Activated T-cell treated with anti-CD3 and anti-CD28 coated beads, Interleukin-2, amount 50 U/mL, for 72 hours (primary cell): ENCODE measurements at regions not wholly inside any gene's neighbourhood (a gene's known extent, or its start where the extent isn't known, plus 50 kb on each side); places are given as distances from the start of the nearest gene placed in this dataset.
"Not testable (repeated sequence)": the region's sequence is repeated elsewhere in the genome, so short reads cannot be mapped to it uniquely, and the experiment has no call there.

Source experiments
- ATAC-seq, 2 donors: fragments of 150-1000 bp; cut with Tn5 transposase; replicated peaks in 1 of 2; 2 replicates each; pipeline ENCODE4 v1.10.0; 2021; ENCODE audit warnings: moderate library complexity in 2 of 2, mild to moderate bottlenecking in 1 of 2
- DNase-seq, 2 donors: peaks; one replicate each; pipeline ENCODE4 v3.0.0; 2021 to 2022; ENCODE audit warnings: mixed read lengths in 1 of 2
- H3K27ac Mint-ChIP-seq: one replicate; pipeline ENCODE4 v1.8.0; 2022; ENCODE audit warnings: mild to moderate bottlenecking, moderate library complexity, mixed read lengths
- H3K27me3 Mint-ChIP-seq: one replicate; pipeline ENCODE4 v1.8.0; 2022; ENCODE audit warnings: low read depth, mixed read lengths
- H3K36me3 Mint-ChIP-seq, 2 donors: one replicate each; pipeline ENCODE4 v1.8.0; 2022; ENCODE audit warnings: mixed read lengths in 2 of 2, mild to moderate bottlenecking in 1 of 2; ENCODE audit not compliant: insufficient read depth in 2 of 2
- H3K4me1 Mint-ChIP-seq: one replicate; pipeline ENCODE4 v1.8.0; 2022; ENCODE audit warnings: low read depth, mixed read lengths
- H3K4me3 Mint-ChIP-seq, 2 donors: one replicate each; pipeline ENCODE4 v1.8.0; 2022; ENCODE audit warnings: mild to moderate bottlenecking in 2 of 2, mixed read lengths in 2 of 2, moderate library complexity in 2 of 2
- H3K9me3 Mint-ChIP-seq, 2 donors: one replicate each; pipeline ENCODE4 v1.8.0; 2022; ENCODE audit warnings: mixed read lengths in 2 of 2

DNA sequence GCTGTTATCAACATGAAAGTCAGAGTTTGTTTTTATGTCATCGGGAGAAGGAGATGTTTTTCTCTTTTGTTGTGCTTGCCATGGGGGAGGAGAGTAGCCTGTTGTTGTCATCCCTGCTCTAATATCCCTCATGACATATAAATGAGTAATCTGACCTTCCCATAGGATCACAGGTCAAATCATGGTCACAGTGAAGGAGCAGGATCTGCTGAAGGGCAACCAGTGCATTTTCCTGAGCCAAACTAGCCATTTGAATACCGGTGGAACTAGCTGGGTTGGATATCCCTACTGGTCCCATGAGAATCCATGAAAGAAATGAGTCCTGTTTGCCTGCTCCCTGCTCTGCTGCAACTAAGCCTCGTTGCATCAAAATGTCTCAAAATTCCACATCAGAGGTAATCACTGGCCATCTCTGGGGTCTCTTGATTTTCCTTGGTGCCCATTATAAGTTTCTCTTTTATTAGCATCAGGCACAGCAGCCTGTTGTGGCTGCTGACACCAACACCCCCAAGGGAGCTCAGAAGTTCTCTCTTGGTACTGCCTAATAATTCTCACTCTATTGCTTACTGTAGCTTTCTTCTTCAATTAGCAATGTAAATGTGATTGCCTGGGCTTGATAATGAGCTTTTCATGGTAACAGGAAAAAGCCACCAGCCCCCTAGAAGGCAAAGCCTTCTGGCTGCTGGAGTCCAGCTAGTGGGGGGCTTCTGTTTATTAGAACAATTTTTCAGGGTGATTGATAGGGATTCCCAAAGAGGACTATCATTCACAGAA, 211.4 kb upstream of the ERCC4 start:
- ATAC-seq (no peak), DNase-seq (no peak)
- H3K36me3 Mint-ChIP-seq: peaks cover 1 to 4% of the 10 kb centered on the region in 2 donors
- no peak overlapping the region for H3K27ac Mint-ChIP-seq
- H3K4me3 Mint-ChIP-seq: no peak overlapping the region
- H3K9me3 Mint-ChIP-seq: peaks cover 10 to 13% of the 10 kb centered on the region in 2 donors
- H3K4me1 Mint-ChIP-seq: no peaks in the 10 kb centered on the region
- H3K27me3 Mint-ChIP-seq: no peaks in the 10 kb centered on the region

DNA sequence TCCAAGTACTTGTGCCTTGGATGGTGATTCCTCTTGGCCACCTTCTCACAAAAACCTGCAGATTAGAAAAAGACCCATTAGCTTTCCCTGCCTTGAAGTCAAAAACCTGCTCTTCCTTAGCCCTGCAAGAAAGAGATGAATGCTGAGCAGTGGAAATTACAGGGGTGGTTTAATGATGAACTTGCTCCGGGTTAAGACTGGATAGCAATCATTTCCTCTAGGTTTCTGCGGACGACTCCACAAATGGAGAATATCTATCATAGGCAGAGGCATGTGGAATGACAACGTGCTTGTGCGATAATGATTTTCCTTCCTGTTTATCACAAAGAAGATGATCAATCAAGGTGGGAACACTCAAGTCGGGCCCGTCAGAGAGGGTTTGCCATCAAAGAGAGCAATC, 201.2 kb upstream of the ERCC4 start:
- H3K4me1 Mint-ChIP-seq: no peaks in the 10 kb centered on the region
- no peak overlapping the region for H3K27ac Mint-ChIP-seq
- H3K9me3 Mint-ChIP-seq: peaks cover 0 to 1% of the 10 kb centered on the region in 2 donors
- H3K4me3 Mint-ChIP-seq: no peak overlapping the region
- no peak for DNase-seq
- no peak for ATAC-seq
- H3K27me3 Mint-ChIP-seq: no peaks in the 10 kb centered on the region
- H3K36me3 Mint-ChIP-seq: no peaks in the 10 kb centered on the region

DNA sequence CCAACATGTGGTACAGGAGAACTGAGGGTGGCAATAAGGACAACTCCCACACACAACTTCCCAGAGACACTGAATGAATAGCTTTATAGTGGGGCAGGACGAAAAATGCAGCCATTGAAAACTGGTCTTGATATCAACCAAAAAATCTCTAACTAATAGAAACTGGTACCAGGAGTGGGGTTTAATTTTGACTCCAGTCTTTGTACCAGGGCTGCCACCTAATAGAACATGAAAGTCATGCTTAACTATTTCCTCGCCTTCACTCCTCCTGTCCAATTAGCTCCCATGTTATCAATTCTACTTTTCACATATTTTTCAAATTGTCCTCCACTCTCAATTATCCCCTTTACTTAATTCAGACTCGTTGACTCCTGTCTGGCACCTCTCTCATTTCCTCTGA, 192.0 kb upstream of the ERCC4 start:
- no peak for ATAC-seq
- no peaks in the 10 kb centered on the region for H3K4me1 Mint-ChIP-seq
- H3K9me3 Mint-ChIP-seq: peaks cover 4 to 5% of the 10 kb centered on the region in 2 donors

DNA sequence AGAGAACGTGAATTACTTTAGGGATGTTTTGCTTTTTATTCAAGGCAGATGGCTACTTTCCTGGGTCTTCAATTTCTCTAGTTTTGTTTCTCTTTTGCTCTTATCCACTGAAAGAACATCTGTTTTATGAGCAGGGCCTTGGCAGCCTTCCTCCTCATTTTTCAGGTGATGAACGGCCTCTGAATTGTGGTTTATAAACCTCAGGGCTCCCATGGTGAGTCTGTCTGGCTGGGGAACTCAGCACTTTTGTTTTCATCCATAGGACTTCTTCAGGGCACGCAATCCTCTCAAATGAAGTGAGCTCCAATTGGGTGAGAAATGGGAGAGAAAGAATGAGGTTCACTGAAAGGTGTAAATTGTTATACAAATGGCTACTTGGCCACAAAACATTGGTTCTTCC, 186.4 kb upstream of the ERCC4 start:
- H3K27me3 Mint-ChIP-seq: no peaks in the 10 kb centered on the region
- H3K4me1 Mint-ChIP-seq: no peaks in the 10 kb centered on the region
- DNase-seq (no peak), ATAC-seq (no peak)
- H3K36me3 Mint-ChIP-seq: no peaks in the 10 kb centered on the region
- H3K9me3 Mint-ChIP-seq: peaks cover 1 to 2% of the 10 kb centered on the region in 2 donors
- H3K4me3 Mint-ChIP-seq: no peak overlapping the region
- H3K27ac Mint-ChIP-seq: no peak overlapping the region

More for the DNA sequence above, 192.0 kb upstream of the ERCC4 start:
- no peaks in the 10 kb centered on the region for H3K27me3 Mint-ChIP-seq
- no peak for DNase-seq
- no peak overlapping the region for H3K27ac Mint-ChIP-seq
- H3K4me3 Mint-ChIP-seq: no peak overlapping the region
- peaks cover 1 to 3% of the 10 kb centered on the region in 2 donors for H3K36me3 Mint-ChIP-seq

GRCh38 chr16:13739621-13740373, 180.2 kb upstream of the ERCC4 start:
- not testable (repeated sequence) for H3K27me3 Mint-ChIP-seq, H3K9me3 Mint-ChIP-seq, H3K4me1 Mint-ChIP-seq, H3K27ac Mint-ChIP-seq, DNase-seq, H3K36me3 Mint-ChIP-seq, H3K4me3 Mint-ChIP-seq, ATAC-seq

DNA sequence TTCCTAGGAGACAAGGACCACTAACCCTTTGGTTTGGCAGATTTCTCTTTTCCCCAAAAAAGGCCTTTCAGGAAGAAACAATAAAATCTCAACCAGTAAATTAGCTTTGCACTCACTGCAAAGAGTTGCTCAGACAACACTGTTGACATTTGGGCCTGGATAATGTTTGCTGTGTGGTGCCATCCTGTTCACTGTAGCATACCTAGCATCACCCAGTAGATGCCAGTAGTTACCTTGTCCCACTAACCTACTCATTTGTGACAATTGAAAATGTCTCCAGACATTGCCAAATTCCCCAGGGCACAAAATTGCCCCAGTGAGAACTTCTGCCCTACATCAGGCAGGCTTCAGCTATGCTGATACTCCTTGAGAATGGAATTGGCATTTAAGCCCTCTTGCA, 177.0 kb upstream of the ERCC4 start:
- ATAC-seq (no peak), DNase-seq (no peak)
- no peak overlapping the region for H3K27ac Mint-ChIP-seq
- H3K4me1 Mint-ChIP-seq: no peaks in the 10 kb centered on the region
- no peaks in the 10 kb centered on the region for H3K36me3 Mint-ChIP-seq
- H3K4me3 Mint-ChIP-seq: no peak overlapping the region
- H3K27me3 Mint-ChIP-seq: no peaks in the 10 kb centered on the region
- H3K9me3 Mint-ChIP-seq: peaks cover 1 to 3% of the 10 kb centered on the region in 2 donors

DNA sequence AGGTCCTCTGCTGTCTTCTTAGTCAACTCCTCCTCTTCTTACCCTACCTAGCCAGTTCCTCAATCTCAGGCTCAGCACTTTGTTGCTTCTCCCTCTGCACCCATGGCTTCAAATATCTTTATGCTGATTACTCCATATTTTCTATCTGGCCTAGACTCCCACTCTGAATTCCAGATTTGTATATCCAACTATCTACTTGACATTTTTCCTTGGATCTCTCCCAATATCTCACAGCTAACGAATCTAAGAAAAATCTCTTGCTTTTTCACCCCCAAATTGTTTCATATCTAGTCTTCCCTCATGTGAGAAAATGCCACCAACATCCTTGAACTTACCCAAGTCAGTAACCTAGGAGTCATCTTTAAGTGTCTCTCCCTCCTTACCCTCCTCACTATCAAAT, 176.4 kb upstream of the ERCC4 start:
- no peaks in the 10 kb centered on the region for H3K27me3 Mint-ChIP-seq
- H3K4me1 Mint-ChIP-seq: no peaks in the 10 kb centered on the region
- DNase-seq: no peak
- ATAC-seq: no peak
- no peak overlapping the region for H3K4me3 Mint-ChIP-seq
- H3K36me3 Mint-ChIP-seq: no peaks in the 10 kb centered on the region
- H3K9me3 Mint-ChIP-seq: peaks cover 1 to 3% of the 10 kb centered on the region in 2 donors
- H3K27ac Mint-ChIP-seq: no peak overlapping the region

DNA sequence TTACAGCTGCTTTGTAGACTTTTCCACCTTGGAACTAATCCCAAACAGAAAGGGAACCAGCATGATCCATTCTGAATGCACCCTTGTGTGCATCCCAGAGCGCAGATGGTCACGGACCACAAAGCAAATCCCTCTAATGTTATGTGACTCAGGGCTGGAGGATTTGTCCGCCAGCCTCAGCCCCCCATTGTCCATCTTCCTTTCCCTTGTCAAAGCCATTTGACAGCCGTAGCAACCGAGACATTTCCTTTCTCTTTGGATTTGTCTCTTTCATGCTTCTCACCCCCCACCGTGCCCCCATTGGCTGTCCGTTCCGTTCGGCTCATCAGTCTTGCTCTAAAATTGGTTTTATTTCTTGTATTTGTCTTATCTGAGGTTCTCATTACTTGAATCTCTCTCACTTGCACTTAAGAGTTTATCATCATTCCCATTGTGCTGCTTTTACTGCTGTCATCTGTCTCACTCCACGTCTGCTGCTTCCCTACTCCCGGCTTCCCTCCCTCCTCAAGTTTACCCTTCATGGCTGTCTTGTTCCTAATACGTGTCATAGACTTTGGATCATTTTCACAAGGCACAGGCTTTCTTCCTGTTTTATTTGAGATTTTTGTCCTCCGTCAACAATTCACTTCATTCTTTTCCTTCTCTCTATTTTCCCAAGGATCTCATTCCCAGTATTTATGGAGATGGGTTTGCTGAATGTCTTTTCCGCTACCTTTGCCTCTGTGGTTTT, 163.4 kb upstream of the ERCC4 start:
- Mint-ChIP-seq H3K27ac (no peak overlapping the region), H3K36me3 (no peaks in the 10 kb centered on the region), H3K27me3 (no peaks in the 10 kb centered on the region), H3K4me1 (no peaks in the 10 kb centered on the region), H3K4me3 (no peak overlapping the region), H3K9me3 (peaks cover 4 to 9% of the 10 kb centered on the region in 2 donors)
- no peak for DNase-seq
- ATAC-seq: no peak

DNA sequence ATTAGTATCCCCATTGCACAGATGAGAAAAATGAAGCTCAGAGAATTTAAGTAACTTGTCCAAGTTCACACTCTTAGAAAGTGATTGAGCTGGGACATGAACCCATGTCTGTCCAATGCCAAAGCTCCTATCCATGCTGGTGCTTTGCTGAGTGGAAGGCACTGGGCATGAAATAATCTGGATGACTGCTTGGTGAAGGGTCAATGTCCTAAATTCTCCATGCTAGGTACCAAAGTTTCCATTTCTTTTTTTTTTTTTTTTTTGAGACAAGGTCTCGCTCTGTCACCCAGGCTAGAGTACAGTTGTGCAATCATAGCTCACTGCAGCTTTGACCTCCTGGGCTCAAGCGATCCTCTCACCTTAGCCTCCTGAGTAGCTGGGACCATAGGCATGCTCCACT, 153.6 kb upstream of the ERCC4 start:
- Mint-ChIP-seq H3K4me1 (no peaks in the 10 kb centered on the region), H3K4me3 (no peak overlapping the region), H3K27ac (no peak overlapping the region), H3K27me3 (no peaks in the 10 kb centered on the region), H3K36me3 (no peaks in the 10 kb centered on the region), H3K9me3 (no peaks in the 10 kb centered on the region)
- no peak for ATAC-seq
- no peak for DNase-seq

DNA sequence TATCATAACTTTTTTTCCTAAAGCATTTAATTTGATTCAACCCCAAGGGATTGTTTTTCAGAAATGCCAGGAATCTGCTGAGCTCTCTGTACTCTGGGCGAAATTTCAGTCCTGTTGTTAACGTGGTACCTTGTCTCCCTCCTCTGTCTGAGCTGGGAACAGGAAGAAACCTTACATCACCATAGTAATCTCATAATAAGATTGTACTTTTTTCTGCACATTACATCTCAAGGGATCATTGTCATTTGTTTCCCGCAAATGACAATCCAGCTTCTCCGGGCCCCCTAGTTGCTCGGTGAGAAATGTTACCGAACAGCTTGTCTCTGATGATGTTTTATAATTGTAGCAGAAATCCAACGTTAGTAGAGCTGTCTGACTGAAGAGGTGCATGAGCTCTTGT, 152.7 kb upstream of the ERCC4 start:
- Mint-ChIP-seq H3K27ac (no peak overlapping the region), H3K4me3 (no peak overlapping the region), H3K9me3 (no peaks in the 10 kb centered on the region), H3K4me1 (no peaks in the 10 kb centered on the region), H3K27me3 (no peaks in the 10 kb centered on the region), H3K36me3 (no peaks in the 10 kb centered on the region)
- ATAC-seq (no peak), DNase-seq (no peak)

- no peaks in the 10 kb centered on the region for H3K27me3 Mint-ChIP-seq
- no peaks in the 10 kb centered on the region for H3K4me1 Mint-ChIP-seq
- H3K36me3 Mint-ChIP-seq: no peaks in the 10 kb centered on the region
- no peaks in the 10 kb centered on the region for H3K9me3 Mint-ChIP-seq
- DNase-seq (no peak), ATAC-seq (no peak)
- H3K27ac Mint-ChIP-seq: no peak overlapping the region
- H3K4me3 Mint-ChIP-seq: no peak overlapping the region
These were observed 151.5 kb upstream of the ERCC4 start for GRCh38 chr16:13768471-13768870.

DNA sequence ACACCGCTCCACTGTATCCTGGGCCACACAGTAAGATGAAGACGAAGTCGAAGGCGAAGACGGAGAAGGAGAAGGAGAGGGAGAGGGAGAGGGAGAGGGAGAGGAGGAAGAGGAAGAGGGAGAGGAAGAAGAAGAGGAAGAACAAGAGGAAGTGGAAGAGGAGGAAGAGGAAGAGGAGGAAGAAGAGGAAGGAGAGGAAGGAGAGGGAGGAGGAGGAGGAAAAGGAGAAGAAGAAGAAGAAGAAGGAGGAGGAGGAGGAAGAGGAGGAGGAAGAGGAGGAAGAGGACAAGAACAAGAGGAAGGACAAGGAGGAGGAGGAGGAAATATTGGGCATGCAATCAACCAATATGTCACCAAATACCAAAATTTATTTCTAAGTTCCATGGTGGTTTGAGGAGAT, 149.5 kb upstream of the ERCC4 start:
- DNase-seq (no peak), ATAC-seq (no peak)
- peaks cover 1 to 2% of the 10 kb centered on the region in 2 donors for H3K9me3 Mint-ChIP-seq
- H3K4me3 Mint-ChIP-seq: no peak overlapping the region
- peaks cover 0 to 2% of the 10 kb centered on the region in 2 donors for H3K36me3 Mint-ChIP-seq
- H3K27ac Mint-ChIP-seq: no peak overlapping the region
- no peaks in the 10 kb centered on the region for H3K27me3 Mint-ChIP-seq
- H3K4me1 Mint-ChIP-seq: no peaks in the 10 kb centered on the region

GRCh38 chr16:13772782-13773181, 147.2 kb upstream of the ERCC4 start:
- no peak for ATAC-seq
- peaks cover 0 to 3% of the 10 kb centered on the region in 2 donors for H3K36me3 Mint-ChIP-seq
- H3K27ac Mint-ChIP-seq: no peak overlapping the region
- H3K9me3 Mint-ChIP-seq: peaks cover 2 to 5% of the 10 kb centered on the region in 2 donors
- no peaks in the 10 kb centered on the region for H3K27me3 Mint-ChIP-seq
- no peak overlapping the region for H3K4me3 Mint-ChIP-seq
- DNase-seq: no peak
- no peaks in the 10 kb centered on the region for H3K4me1 Mint-ChIP-seq
